HG02970 (cell line): ENCODE measurements at regions not wholly inside any gene's neighbourhood (a gene's known extent, or its start where the extent isn't known, plus 50 kb on each side); places are given as distances from the start of the nearest gene placed in this dataset.

Experiments
- ATAC-seq: cut with Tn5 transposase; IDR thresholded peaks from one replicate; pipeline ENCODE4 v1.9.1; 2021; ENCODE audit warnings: mild to moderate bottlenecking, moderate library complexity, moderate number of reproducible peaks; ENCODE audit not compliant: unreplicated experiment, low FRiP score

- no peak for ATAC-seq
Observed at GRCh38 chr7:41475801-41476459, 227.0 kb downstream of the INHBA start.

GRCh38 chr7:41472427-41473125, 230.3 kb downstream of the INHBA start:
- no peak for ATAC-seq

DNA sequence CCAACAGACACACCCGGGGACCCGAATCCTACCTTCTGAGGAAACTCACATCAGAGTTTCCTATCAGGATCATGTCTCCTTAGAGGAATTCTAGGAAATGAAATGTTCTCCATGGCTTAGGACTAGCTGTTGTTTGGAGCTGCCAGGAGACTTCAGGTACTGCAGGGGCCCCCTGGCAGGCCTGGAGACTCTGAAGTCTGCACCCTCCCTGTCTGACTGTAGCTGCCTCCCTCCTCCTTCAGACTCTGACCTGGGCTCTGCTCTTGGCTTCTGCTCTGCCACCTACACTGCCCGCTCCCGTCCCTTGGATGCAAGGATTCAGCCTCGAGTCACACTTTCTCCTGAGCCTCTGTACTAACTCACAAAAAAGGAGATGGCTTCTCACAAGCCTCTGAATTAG, 232.8 kb downstream of the INHBA start:
- ATAC-seq = no peak

DNA sequence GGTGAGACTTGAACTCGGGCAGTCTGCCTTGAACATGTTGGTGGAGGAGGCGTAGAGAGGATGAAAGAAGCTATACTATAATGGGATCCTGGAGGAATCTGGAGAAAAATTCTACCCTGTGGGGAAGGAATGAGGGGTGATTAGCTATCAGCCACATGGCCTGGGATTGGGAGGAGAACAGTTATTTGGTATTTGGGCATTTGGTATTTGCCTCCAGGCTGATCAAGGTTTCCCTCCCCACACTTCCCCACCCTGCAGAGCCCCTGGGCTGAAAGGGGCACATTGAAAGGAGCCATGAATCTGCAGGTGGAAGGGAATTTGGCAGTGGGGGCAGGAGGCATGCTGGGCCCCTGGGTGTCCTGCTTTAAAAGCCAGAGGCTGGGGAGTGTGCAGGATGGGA, 235.3 kb downstream of the INHBA start:
- ATAC-seq = no peak

GRCh38 chr7:41466760-41467384, 236.0 kb downstream of the INHBA start:
- no peak for ATAC-seq

DNA sequence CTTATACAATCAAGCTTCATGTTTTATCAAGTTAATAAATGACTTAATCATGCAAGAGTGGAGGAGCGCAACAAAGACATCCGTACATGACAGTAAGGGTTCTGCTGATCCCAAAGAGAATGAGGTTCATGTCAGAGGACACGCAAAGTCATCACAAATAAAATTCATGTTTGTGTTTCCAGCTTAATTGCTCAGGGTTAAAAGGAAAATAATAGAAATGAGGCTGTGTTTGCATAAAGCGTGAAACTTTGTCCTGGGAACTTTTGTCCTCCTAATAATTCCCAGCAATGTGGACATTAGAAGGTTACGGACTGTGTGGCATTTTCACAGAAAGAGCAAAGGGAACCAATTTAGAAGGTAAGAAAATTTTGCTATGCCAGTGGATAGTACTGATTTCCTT, 237.3 kb downstream of the INHBA start:
- ATAC-seq = no peak

DNA sequence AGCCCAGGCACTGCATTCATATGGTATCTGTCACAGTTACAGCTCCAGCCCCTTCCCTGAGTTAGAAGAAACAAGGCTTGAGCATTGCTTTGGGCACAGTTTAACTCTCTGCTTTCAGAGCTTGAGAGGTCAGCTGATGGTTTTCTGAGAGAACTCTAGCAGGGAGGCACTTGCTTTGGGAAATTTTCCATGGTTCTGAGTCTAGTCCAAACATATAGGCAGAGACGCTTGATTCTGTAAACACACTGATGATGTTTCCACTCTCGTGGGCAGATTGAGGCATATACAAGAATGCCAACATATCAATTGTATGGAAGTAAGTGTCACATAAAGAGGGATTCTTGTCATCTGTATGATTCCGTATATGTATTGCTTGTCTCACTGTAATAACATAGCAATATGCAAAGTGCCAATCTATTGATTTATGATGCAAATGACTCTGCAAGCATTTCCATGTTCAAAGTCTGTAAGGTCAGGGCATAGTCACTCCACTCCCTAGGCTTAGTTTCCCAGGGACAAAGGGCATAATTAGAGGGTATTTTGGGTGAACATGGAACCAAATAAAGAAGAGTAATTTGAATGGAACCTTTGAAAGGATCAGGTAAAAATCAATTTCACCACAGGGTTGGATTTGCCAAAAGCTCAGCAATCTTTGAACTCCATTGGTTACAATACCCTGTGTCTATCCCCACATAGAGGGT, 239.0 kb downstream of the INHBA start:
- no peak for ATAC-seq

- ATAC-seq = no peak
Observed at GRCh38 chr7:41459623-41460261, 243.1 kb downstream of the INHBA start.

DNA sequence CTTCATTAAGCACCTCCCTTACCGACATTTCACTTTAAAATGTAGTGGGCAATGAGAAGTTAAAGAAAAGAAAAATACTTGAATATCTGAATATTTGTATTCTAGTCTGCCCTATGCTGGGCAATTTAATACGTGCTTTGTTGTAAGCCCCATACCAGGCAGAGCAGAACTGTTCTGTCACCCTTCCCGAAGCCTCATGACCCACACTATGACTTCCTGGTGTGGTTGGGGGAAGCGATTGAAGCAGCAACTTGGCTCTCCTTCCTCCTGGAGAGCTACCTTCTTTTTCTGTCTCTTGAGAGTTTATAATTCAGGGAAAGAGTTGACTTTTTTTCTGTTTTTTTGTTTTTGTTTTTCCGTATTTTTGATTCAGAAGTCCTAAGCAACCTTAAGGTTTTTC, 243.7 kb downstream of the INHBA start:
- ATAC-seq = no peak

- no peak for ATAC-seq
Observed at GRCh38 chr7:41457832-41458437, 245.0 kb downstream of the INHBA start.

GRCh38 chr7:41451826-41452225, 251.1 kb downstream of the INHBA start:
- ATAC-seq = no peak

- no peak for ATAC-seq
Observed at GRCh38 chr7:41449694-41450093, 253.2 kb downstream of the INHBA start.

GRCh38 chr7:41449286-41449685, 253.6 kb downstream of the INHBA start:
- ATAC-seq = no peak

DNA sequence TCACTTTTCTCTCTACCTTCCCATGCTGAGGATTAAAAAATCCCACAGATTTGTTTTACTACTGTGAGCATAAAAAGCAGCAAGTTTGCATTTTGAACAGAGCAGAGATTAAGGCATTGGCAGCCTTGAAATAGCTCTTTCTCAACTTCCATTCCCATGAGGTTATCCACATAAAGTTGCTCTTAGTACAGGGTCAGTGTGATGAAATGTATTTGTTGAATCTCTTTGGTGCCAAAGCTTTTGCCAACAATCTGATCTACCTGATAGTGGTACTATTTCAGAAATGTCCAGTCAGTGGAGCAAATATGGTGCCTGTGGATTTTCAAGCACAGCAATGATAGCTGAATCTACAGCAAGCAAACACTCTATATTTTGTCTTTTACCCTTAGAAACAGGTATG, 254.8 kb downstream of the INHBA start:
- no peak for ATAC-seq

GRCh38 chr7:41447450-41448042, 255.3 kb downstream of the INHBA start:
- no peak for ATAC-seq

GRCh38 chr7:41446606-41447449, 256.1 kb downstream of the INHBA start:
- ATAC-seq = no peak

DNA sequence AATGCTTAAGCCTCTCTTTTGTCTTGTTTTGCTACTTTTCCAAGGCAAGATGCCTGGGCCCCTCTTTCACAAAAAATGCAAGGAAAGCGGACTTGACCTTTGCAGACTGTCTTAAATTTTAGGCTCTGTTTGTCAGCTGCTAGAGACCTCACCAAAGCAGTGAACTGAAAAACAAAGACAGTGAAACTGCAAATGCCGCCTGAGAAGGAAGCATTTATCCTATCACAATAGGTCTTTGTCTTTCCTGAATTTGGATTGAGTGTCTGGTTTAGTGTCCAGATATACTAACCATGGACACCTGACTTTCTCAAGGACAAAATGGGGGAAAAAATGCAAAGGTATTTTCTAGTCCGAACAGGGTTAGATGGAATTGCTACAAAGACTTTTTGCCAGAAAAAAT, 256.9 kb downstream of the INHBA start:
- no peak for ATAC-seq

DNA sequence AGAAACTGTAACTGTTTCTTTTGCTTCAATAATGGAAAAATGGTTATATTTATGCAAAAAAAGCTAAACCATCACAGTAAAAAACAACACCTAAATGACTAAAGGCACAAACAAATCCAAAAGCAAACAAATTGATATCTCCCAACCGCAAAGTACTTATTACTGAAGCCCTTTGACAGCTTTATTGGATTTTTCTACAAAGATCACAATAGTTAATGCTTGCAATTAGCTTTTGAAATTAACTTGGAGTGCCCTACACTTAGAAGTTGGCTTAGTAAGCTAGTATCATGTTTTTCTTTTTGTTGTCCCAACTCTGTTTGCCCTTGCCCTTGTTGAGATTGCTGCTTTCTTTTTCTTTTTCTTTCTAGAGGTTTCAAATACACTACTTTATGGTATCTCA, 257.5 kb downstream of the INHBA start:
- no peak for ATAC-seq

- ATAC-seq = no peak
Observed at GRCh38 chr7:41439515-41439879, 263.4 kb downstream of the INHBA start.
